ENCODE measurements at regions not wholly inside any gene's neighbourhood (a gene's known extent, or its start where the extent isn't known, plus 50 kb on each side); places are given as distances from the start of the nearest gene placed in this dataset.

GRCh38 chr6:139919107-139920026 is 544.9 kb upstream of the CITED2 start:
- no peak for DNase-seq

- DNase-seq = no peak
Observed at GRCh38 chr6:139917951-139918630, 543.6 kb upstream of the CITED2 start.

GRCh38 chr6:139914910-139915309 is 540.5 kb upstream of the CITED2 start:
- no peak for DNase-seq

GRCh38 chr6:139912735-139913400 is 538.4 kb upstream of the CITED2 start:
- DNase-seq = no peak

GRCh38 chr6:139909992-139910391 is 535.5 kb upstream of the CITED2 start:
- no peak for DNase-seq

- no peak for DNase-seq
Observed at GRCh38 chr6:139905404-139906052, 531.1 kb upstream of the CITED2 start.

- no peak for DNase-seq
Observed at GRCh38 chr6:139904568-139904967, 530.1 kb upstream of the CITED2 start.

- no peak for DNase-seq
Observed at GRCh38 chr6:139904158-139904533, 529.7 kb upstream of the CITED2 start.

- DNase-seq = no peak
Observed at GRCh38 chr6:139903411-139904157, 529.1 kb upstream of the CITED2 start.

GRCh38 chr6:139895205-139895793 is 520.9 kb upstream of the CITED2 start:
- no peak for DNase-seq

GRCh38 chr6:139894271-139894670 is 519.8 kb upstream of the CITED2 start:
- DNase-seq = no peak

GRCh38 chr6:139891471-139891870 is 517.0 kb upstream of the CITED2 start:
- DNase-seq = no peak

GRCh38 chr6:139888681-139889122 is 514.3 kb upstream of the CITED2 start:
- DNase-seq = no peak

GRCh38 chr6:139887275-139887674 is 512.8 kb upstream of the CITED2 start:
- DNase-seq = no peak

- DNase-seq = no peak
Observed at GRCh38 chr6:139886396-139886795, 511.9 kb upstream of the CITED2 start.

GRCh38 chr6:139885909-139886308 is 511.5 kb upstream of the CITED2 start:
- DNase-seq = no peak

- DNase-seq = no peak
Observed at GRCh38 chr6:139883776-139884175, 509.3 kb upstream of the CITED2 start.

- no peak for DNase-seq
Observed at GRCh38 chr6:139882977-139883728, 508.7 kb upstream of the CITED2 start.

- DNase-seq = no peak
Observed at GRCh38 chr6:139882234-139882633, 507.8 kb upstream of the CITED2 start.

GRCh38 chr6:139881728-139882211 is 507.3 kb upstream of the CITED2 start:
- DNase-seq = peak; percentile 12

GRCh38 chr6:139881236-139881635 is 506.8 kb upstream of the CITED2 start:
- no peak for DNase-seq
